HG02852 (cell line): ENCODE measurements at regions not wholly inside any gene's neighbourhood (a gene's known extent, or its start where the extent isn't known, plus 50 kb on each side); places are given as distances from the start of the nearest gene placed in this dataset.

Experiments
- ATAC-seq: cut with Tn5 transposase; IDR thresholded peaks from one replicate; pipeline ENCODE4 v1.9.1; 2021; ENCODE audit warnings: mild to moderate bottlenecking, moderate library complexity; ENCODE audit not compliant: unreplicated experiment

GRCh38 chr1:14511166-14511680, 87.3 kb upstream of the KAZN start:
- ATAC-seq = no peak

- no peak for ATAC-seq
These were observed 86.5 kb upstream of the KAZN start for GRCh38 chr1:14511796-14512585.

DNA sequence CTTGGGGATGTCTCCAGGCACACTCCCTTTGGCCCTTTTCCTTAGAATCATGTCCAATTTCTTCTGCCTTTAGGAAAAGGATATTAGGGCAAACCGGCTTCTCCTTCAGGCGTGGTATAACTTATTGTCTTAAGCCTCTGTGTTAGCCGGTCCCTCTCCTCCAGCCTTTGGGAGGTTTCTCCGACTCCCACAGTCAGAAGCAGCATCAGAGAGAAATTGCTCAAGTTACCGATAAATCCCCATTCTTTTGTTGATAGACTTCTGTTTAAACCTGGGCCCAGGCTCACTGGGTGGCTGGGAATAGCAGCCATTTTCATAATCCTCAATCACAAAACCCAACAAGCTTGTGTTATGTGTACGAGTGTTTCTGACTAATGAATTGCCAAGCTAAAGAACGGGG, 85.4 kb upstream of the KAZN start:
- ATAC-seq = no peak

GRCh38 chr1:14514739-14515138, 83.7 kb upstream of the KAZN start:
- no peak for ATAC-seq

GRCh38 chr1:14516974-14517840, 81.3 kb upstream of the KAZN start:
- peak; percentile 37 for ATAC-seq

DNA sequence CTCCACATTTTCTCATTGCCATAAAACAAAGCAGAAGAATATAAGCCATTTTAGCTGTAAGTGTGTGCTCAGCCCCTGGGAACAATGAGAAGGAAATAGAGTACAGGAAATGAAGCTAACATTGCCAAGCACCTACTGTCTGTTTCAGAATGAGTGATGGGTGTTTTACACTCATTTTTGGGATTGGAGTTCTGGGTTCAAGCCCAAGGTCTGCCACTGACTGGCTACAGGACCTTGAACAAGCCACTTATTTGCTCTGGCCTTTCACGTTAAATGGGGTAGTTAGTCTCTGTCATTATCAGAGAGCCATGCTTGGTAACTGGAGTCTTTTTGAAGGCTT, 80.7 kb upstream of the KAZN start:
- peak; percentile 12 for ATAC-seq

GRCh38 chr1:14519976-14520375, 78.5 kb upstream of the KAZN start:
- ATAC-seq = no peak

GRCh38 chr1:14520514-14521163, 77.8 kb upstream of the KAZN start:
- ATAC-seq = no peak

- ATAC-seq = no peak
These were observed 76.9 kb upstream of the KAZN start for GRCh38 chr1:14521622-14522021.

GRCh38 chr1:14522077-14522925, 76.2 kb upstream of the KAZN start:
- no peak for ATAC-seq

- ATAC-seq = peak; percentile 66
These were observed 75.6 kb upstream of the KAZN start for GRCh38 chr1:14522926-14523241.

DNA sequence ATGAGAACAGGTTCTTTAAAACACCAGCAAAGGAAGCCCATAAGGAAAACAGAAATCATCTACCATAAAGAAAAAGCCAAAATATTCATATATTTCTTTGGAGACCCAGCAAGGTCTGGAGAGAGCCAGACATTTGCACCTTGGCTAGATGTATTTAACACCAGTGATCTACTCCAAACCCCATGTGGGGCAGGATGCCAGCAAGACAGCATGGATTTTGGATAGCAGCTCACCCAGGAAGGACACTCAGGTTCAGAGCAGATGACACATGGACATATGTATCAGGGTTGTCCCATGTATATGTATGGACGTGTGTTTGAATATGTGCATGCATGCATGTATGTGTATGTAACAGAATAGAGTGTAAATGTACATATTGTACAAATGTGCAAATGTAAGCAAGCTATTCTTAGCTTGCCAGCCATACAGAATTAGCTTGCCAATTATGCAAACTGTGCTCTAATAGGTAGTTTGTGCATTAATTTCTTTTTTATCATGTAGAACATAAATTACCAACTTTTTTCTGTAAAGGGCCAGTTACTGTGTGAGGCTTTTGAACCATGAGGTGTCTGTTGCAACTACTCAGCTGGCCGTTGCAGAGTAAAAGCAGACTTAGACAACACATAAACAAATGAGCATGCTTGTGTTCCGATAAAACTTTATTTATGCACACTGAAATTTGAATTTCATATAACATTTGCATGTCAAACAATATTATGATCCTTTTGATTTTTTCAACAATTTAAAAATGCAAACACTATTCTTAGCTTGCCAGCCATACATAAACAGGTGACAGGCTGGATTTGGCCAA, 73.5 kb upstream of the KAZN start:
- no peak for ATAC-seq

DNA sequence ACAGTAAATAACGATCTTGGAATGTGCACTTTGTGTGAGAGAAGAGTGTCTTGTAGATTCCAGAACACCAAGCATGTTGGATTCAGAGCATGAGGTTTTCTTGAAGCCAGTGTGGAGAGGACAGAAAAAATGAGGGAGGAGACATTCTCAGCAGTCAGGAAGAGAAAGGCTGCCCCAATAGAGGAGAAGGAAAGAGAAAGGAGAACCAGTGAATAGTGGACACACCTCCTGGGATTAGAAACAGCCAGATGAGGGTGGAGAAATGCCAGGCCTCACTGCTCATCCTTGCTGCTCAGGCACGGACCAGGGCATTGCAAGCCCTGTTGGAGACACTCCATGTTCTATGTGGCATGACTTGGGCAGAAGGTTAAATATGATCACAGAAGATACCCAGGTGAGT, 69.0 kb upstream of the KAZN start:
- ATAC-seq = no peak

DNA sequence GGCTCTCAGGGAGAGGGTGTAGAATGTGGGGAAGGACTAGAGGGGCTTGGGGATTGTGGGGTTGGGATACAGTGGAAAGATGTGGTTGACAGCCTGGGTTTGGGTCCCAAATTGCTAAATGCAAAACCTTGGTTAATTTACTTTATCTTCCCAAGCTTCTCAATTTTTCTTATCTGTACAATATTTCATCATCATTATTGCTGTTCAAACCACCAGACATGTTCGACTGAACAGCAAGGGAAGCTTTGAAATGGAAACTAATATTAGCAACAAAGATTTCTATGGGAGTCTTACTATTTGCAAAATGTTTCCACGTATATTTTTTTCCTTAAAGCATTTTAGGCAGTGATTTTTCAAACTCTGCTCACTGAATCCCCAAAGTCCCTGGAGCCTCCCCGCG, 67.0 kb upstream of the KAZN start:
- no peak for ATAC-seq

DNA sequence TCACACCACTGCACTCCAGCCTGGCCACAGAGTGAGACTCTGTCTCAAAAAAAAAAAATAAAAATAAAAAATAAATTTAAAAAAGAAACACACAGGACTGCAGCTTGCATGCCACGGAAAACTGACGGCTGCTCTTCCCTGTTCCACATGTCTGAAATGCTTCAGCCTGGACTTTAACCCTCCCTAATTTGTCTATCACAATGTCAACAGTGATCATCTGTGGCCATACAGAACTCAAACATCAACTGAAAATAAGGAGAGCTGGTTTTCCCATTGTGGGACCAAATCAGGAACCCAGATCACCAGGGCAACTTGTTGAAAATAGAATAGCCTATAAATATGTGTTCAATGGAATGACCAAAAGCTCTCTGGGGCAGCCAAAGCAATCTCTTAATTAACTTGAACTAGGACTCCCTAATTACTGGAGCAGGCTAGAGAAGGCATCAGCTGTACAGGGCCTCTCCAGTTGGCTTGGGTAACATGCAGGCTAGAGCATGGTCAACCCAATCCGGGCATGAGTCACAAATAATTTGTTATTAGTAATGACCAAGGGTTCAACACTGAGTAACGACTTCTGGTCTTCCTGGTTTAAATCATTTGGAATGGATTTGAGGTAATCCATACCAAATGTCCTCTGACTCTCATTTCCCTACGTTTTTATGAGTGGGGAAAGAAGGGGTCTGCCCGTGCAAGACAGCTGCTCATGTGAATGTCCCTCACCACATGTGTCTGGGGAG, 62.7 kb upstream of the KAZN start:
- no peak for ATAC-seq

DNA sequence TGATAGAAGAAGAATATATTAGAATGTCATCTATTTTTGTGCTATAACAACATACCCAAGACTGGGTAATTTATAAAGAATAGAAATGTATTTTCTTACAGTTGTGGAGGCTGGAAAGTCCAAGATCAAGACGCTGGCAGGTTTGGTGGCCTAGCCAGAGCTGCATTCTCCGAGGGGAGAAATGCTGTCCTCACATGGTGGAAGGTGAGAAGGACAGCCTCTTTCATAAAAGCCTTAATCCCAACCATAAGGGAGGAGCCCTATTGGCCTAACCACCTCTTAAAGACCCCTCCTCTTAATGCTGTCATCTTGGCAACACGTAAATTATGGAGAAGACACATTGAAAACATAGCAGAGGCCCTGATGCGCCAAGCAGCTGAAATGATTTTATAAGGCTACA, 60.1 kb upstream of the KAZN start:
- no peak for ATAC-seq

- ATAC-seq = no peak
These were observed 59.2 kb upstream of the KAZN start for GRCh38 chr1:14539309-14539708.

- no peak for ATAC-seq
These were observed 58.4 kb upstream of the KAZN start for GRCh38 chr1:14539953-14540563.

DNA sequence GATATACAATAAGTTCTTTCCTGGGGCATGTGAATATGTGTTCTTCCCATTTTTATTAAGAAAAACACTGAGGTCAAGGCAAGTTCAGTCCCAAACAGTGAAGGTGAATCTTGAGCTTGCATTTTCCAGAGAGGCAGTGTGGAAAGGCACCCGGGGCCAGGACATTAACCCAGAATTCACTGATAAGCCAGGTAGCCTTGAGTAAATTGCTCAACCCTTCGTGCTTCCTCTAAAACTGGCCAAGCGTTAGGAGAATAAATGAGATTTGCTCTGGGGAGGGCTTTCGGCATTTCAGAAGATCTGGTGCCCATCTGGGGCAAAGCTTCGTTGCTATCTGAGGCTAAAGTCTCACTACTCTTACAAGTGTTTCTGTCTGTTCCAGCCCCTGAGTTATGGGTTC, 57.1 kb upstream of the KAZN start:
- no peak for ATAC-seq
